Renal cortical epithelial cell (primary cell): ENCODE measurements at regions not wholly inside any gene's neighbourhood (a gene's known extent, or its start where the extent isn't known, plus 50 kb on each side); places are given as distances from the start of the nearest gene placed in this dataset.

Source experiments
- DNase-seq: peaks from one replicate; pipeline ENCODE4 v3.0.0-alpha.2; 2011; ENCODE audit warnings: low read depth

DNA sequence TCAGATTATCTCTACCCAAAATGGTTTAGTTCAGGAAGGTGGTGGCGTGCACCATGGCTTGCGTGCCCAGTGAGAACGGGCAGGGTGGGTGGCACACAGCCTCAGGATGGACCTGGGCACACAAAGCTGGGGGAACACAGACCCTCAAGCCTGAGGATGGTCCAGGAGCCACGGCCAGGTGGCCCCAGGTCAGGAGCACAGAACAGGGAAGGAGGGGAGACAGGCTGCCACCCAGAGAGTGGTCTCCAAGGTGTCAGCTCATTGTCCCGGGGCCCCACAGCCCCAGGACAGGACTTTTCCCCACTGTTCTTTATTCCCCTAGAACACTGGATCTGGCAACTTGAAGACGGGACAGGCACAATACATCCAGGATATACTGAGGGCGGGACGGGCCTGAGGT is 75.6 kb upstream of the MGMT start:
- no peak for DNase-seq

DNA sequence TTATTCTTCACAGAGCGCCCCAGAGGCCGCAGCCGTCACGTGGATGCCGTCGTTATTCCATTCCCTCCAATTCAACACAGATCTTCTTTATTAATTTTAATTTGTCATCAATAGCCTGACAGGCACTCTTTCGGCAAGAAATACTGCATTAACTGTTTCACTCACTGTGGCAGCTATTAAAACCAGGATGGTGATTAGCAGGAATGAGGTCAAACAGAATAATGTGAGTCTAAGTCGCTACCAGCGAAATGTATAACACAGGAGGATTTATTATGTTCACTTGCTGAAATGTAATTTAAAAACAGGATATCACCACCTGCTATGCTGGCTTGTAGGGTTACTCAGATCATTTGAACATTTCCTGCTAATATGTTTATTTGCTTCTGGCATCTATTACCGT is 74.2 kb upstream of the MGMT start:
- no peak for DNase-seq

DNA sequence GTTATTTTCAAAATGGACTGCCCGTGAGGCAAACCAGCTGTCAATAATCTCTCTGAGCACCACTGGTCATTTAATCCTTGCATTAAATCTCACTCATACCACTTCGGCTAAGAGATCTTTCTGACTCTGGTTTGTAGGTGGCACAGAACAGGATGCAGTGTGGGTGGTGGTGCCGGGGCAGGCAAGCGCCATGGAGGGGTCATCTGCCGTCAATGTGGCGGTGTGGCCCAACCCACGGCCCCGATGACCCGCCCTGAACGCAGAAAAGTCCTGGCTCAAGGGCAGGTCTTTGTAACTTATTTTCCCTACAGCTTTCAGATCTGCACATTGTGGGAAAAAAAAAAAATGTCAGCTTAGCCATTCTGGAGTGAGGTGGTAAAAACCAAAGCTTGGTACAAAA is 73.2 kb upstream of the MGMT start:
- no peak for DNase-seq

DNA sequence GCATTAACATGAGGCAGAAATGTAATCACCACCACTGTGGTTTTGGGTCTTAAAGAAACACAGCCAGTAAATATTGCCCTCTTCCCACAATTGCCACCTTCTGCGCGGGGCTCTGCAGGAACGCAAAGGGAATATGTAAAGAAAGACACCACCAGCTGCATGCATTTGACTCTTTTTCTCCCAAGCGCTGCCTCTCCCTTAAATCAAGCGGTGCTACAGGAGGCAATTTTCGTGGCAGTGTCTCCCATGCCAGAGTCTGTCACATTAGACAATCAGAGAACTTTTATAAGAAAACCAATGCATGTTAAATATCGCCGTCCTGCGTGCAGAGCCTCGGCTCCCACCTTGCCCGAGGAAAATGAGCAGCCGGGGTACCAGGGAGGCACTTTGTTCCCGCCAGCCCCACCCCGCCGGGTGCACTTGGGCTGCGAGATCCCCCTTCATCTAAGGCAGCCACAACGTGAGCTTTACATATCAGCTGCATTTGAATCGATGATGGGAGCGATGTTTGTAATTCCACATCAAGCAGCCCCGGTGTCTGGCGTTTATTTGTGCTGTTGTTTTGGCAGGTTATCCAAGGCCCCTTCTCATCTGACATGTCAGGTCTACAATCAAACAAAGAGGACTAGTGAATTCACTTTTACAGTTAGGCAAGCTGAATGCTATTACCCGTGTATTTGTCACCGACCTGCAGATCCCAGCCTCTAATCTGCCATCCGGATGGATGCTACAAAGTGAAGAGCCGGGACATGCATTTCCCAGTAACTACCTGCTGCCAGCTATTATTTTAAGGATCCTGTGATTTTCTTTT is 72.3 kb upstream of the MGMT start:
- no peak for DNase-seq

DNA sequence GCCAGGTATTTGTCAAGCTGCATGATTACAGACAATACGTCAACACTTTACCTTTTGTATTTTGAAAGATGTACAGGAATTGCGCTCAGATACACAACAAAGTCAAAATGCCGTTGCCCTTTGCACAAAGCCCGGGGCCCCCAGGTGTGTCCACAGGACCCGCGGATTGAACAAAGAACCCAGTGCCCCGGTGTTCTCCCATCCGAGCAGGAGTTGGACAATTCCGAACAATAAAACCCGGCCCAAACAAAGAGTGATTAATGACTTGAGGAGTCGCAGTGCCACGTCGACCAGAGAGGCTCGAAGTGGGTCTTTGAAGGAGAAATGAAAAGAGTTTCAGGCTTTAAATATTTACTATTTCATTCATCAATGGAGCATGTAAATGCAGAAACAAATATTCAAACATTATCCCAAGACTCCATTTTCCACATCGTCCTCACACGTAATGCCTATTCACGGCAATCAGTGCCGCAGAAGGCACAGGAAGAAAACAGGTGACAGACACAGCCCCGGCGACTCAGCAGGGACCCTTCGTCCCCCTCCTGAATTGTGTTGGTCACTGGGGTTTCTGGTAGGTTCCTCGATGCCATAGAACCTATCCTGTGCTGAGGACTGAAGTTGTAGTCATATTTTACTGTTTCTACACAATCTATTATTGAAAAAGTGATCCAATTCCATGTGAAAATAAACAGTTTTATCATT is 70.9 kb upstream of the MGMT start:
- DNase-seq, result no peak

DNA sequence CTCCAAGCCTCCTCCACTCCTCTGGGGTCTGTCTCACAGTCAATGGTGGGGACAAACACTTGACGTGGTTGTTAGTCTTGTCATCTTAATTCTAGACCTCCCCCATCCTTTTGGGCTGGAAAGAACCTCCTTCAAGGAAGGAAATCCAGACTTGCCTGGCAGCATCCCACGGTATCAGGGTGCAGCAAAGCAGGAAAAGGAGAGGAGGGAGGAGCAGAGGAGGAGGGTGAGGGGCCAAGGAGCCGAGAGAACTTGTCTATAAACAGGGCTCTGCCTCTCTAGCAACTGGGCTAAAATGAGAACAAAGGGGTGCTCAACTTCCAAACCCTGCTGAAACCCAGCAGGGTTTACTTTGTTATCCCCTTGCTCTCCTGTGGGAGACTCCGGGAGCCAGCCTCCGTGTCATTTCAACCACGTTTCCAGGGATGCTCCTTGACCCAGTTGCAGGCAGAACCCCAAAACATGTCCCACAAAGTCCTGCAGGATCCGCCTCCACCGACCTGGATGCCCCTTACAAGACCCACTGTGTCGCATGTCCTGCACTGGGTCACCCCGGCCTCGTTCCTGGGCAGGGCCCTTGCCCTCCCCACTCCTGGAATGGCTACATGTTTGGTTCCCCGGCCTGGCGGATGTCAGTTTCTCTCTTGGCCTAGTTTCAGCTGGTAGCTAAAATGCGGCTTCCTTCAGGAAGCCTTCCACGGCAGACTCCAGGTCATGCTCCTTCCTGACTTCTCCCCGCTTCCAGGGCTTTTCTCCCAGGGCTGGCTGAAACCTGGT is 69.7 kb upstream of the MGMT start:
- DNase-seq, result no peak

DNA sequence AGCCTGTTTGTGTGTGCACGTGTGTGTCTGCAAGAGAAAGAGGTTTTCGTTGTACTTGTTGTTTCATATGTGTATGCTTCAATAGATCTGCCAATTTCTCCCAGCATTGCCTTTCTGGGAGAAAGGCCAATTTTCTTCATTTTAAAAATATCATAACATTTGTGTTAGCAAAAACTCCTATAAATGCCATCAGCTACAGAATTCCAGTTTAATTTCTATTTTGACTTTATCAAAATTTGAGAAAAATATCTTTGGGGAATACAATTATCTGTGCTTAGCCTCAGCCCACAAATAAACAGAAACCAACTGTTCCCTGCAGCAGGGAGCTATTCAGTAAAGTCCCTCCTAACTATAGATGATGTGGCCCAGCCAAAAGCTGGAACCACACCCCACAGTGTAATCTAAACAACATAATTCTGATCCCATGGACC is 68.3 kb upstream of the MGMT start:
- DNase-seq, result no peak

DNA sequence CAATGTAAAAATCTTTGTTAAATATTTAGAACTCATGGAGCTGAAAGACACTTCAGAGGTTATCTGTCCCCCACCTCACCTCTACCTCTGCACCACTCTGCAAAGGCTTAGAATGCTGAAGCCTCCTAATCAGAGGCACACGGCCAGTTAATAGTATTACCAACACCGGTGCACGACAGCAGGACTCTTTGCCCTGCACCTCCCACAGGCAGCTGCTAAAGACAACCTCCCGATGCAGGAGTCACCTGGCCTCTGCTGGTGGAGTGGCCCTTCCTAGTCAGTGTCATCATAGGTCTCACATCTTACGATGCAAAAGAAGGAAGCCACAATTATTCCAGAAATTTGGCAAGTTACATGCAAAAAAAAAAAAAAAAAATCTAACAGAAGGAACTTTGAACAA is 66.6 kb upstream of the MGMT start:
- DNase-seq, result no peak

DNA sequence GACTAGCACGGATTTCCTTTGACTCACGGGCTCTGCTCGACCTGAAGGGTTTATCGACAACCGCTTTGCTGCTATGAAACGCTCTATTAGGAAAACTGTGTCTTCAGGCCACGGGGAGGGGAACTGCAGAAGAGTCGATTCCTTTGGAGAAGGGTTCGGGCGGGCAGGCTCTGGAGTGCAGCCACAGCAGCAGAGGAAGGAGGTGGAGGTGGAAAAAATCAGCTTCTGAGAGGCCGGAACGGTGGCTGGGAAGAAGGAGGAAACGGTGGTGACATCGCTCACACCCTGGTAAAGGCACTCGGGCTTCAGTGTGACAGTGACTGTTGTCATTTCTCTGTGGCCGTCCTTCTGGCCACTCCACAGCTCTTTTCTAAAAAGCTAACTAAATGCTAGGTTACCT is 64.6 kb upstream of the MGMT start:
- DNase-seq, result no peak

DNA sequence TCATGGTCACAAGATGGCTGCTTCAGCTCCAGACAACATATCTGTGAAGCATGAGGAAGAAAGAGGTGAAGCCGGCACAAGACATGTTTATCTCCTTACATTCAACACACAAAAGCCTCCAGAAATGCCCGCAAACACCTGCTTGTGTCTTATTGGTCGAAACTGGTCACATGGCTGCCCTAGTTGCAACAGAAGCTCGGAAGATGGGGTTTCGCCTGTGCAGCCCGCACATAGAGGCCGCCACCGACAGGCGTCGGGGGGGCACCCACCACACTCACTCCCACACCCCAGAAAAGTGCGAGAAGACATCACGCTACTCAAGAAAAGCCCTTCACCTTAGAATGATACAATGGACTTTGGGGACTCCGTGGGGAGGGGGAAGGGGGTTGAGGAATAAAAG is 63.0 kb upstream of the MGMT start:
- DNase-seq, result no peak

DNA sequence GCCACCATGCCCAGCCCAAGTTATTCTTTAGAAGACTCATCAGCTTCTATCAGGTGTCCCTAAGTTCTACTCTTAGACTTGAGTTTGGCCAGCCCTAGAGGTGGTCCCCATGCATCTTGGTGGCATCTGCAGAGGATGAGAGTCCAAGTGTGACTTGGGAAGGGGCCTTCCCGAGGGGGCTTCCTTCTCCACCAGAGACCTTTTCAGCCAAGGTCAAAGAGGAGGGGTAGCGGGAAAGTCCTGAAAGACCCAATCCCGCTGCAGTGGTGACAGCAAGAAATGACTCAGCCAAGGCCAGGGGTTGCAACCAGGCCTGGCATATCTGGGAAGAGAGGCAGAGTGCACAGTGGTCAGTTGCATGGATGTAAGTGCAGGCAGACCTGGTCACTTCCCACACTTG is 61.7 kb upstream of the MGMT start:
- no peak for DNase-seq

DNA sequence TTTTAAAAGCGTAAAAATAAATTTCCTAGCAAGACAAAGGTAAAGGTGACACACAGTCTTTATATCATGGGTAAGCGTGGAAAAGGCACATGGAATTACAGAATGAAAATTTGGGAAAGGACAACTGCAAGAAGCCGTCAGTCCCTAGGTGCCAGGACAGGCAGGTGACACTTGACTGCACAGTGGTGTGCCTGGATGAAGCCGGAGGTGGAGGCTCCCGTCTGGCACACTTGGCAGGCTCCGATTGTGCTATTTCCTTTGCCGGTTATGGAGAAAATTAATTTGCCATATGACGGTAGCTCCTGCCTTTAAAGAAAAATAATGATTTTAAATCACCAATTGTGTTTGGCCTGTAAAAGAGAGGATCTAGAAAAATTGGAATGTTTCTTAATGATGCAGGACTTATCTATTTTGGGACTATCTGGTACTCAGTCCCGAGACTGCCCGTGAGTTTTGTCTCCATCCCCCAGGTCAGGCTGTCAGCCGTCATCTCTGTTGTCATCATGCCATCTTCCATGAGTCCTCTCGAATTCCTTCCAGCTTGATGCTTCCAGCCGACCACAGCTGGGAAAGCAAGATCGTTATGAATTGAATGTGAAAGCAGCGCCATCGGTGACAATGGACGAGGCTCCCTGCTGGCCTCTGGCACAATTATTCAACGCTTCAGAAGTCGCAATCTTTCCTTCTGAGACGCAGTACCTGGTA is 56.2 kb upstream of the MGMT start:
- DNase-seq, result no peak

DNA sequence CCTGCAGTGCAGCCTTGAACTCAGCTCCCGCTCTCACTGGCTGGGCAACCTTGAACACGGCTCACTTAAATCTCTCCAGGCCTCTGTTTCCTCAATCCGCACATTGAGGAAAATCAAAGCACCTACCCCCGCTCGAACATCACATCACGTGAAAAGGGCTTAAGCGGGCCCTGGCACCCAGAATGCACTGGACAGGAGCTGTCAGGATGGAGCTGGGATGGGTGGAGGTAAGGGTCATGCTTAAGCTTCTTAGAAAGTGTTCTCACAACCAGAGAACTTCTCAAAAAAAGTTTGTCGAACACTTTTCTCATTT is 55.7 kb upstream of the MGMT start:
- DNase-seq, result no peak

DNA sequence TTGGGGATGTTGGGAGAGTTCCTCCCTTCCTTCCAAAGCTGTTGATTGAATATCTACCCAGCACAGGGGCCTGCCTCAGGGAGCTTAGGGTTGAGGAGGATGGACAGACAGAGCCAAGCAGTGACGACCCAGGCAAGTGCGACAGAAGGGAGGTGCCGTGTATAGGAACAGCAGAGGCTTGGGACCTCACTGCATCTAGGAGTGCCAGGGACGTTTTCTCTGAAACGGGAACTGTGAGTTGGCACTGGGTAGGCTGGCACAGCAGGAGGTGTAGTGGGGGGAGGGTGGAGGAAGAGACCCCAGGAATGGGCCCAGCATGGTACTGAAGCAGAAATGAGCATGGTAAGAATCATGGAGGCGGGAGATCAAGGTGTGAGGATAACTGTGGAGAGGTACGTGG is 55.3 kb upstream of the MGMT start:
- DNase-seq, result no peak

DNA sequence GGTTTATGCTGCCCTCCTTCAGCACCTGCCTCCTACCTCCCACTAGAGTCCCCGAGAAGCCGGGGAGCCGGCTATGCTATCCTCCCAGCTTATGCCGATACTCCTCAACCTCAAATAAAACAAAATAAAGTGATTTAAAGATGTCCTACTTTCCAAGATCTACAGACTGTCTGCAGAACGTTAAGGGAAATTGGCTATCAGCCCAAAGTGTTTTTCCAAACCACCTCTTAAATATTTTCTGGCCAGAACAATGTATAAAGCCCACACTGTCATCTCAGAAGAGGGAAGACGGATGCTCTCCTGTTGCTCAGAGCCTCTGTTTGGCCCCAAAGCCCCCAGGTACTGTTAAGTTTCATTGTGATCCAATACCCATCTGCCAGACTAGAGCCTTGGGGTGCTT is 54.0 kb upstream of the MGMT start:
- DNase-seq, result no peak

DNA sequence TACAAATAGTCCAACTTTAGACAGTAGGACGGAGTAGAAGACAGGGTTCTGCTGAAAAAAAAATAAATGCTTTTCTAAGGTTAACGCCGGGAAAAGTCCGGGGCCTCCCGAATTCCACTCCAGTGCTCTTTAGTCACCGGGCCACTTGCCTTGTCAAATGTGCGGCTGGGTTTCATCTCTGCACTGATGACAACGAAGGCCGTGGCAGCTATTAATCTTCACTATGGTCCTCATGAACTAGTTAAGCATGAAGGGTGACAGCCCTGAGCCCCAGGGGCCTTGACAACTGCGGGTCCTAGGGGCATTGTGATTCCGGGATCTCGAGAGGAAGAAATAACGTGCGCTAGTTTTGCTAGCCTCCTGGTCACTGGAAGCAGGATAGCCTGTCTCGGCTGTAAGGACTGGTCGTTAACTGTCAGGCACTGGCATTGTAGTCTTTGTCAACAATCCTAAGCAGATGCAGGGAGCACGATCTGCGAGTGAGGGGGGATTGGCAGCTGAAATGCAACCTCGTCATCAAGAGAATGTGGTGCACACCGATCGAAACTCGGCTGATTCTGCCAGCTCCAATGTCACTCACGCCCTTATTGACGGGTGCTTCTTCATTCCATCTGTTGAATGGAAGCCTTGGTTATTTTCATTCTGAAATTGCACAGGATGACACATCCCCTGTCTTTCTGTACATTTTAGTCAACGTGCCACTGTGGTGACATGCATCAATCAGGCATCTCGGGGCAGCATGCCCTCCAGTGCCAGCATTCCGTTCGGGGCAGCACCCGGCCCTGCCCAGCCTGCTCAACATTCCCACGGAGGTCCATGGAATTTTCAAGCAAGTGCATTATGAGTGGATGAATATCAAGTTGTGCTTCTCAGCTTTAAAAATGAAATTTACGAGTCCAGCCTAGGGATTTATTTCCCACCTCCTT is 51.6 kb upstream of the MGMT start:
- no peak for DNase-seq

DNA sequence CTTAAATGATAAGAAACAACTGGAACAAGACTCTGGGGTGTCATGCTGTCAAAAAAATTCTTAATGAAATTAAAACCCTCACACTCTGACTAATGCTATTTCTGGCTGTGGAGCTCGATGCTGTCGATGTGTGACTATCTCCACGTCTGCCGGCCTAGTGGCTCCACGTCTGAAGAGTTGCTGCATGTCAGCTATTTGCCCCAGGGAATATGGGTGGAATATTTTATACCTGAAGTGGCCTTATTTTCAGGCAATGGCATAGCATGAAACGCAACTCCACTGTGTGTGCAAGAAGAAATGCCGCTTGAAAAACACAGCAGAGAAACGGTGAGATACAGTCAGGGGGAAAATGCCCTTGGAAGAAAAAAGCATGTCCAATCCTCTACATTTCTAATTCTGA is 50.9 kb upstream of the MGMT start:
- no peak for DNase-seq

DNA sequence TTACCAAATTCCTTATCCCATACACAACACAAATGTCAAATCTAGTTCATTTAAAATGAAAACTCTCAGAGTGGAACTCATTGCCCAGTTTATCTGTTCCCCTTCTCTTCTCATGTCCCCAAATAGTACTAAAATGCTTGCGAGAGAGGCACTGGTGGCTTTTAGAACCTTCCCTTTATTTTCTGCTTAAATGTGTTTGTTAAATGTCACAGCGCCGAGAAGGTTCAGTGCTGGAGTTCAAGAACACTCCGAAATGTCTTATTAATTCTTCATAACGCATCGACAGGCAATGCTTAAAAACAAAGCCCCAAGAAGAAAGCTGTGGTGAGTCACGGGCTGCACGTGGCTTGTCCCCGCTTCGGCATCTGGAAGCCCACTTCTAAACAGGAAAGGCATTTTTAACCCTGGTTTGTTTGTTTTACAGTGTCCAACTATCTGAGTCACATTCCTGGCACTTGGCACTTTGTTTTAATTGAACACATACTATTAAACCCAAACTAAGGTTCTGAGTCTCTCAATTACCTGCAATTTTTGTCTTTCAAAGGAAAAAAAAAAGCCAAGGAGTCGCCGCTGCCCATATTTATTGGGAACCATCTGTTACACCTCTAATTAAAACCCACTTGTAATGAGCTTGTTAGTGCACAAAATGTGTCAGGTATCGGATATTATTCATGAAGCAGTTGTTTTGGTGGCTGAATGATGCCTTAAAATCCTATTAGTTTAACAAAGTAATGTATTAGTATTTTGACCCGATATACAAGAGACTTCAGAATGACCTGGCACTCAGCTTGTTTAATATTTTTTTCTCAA is 49.9 kb upstream of the MGMT start:
- no peak for DNase-seq
